H9 (cell line): ENCODE measurements at regions not wholly inside any gene's neighbourhood (a gene's known extent, or its start where the extent isn't known, plus 50 kb on each side); places are given as distances from the start of the nearest gene placed in this dataset.

ENCODE experiments used
- DNase-seq: peaks from one replicate; pipeline ENCODE4 v3.0.0-alpha.2; 2017
- H2AFZ ChIP-seq: one replicate; pipeline ENCODE4 v1.6.1; 2013; ENCODE audit warnings: mild to moderate bottlenecking, low read length, control low read depth, moderate library complexity
- H2AK5ac ChIP-seq: 2 replicates; pipeline ENCODE4 v1.6.1; 2013; ENCODE audit warnings: low read length, control low read depth, mixed read lengths; ENCODE audit not compliant: insufficient read length
- H2BK120ac ChIP-seq: one replicate; pipeline ENCODE4 v1.6.1; 2013; ENCODE audit warnings: low read depth, mild to moderate bottlenecking, low read length, control low read depth, inconsistent platforms; ENCODE audit not compliant: poor library complexity, severe bottlenecking
- H2BK12ac ChIP-seq: 2 replicates; pipeline ENCODE4 v1.6.1; 2013; ENCODE audit warnings: low read length, control low read depth, mixed read lengths, low read depth; ENCODE audit not compliant: insufficient read length
- H2BK15ac ChIP-seq: 2 replicates; pipeline ENCODE4 v1.6.1; 2013; ENCODE audit warnings: low read depth, low read length, control low read depth
- H2BK20ac ChIP-seq: one replicate; pipeline ENCODE4 v1.6.1; 2013; ENCODE audit warnings: low read depth, mild to moderate bottlenecking, low read length, control low read depth, inconsistent platforms; ENCODE audit not compliant: poor library complexity, severe bottlenecking
- H2BK5ac ChIP-seq: 2 replicates; pipeline ENCODE4 v1.6.1; 2013; ENCODE audit warnings: low read length, control low read depth, mixed read lengths; ENCODE audit not compliant: insufficient read length
- H3K14ac ChIP-seq: 2 replicates; pipeline ENCODE4 v1.6.1; 2013; ENCODE audit warnings: low read length, control low read depth; ENCODE audit not compliant: insufficient read depth
- H3K18ac ChIP-seq: 2 replicates; pipeline ENCODE4 v1.6.1; 2013; ENCODE audit warnings: low read depth, mild to moderate bottlenecking, mixed read lengths, low read length, control low read depth; ENCODE audit not compliant: insufficient read length
- H3K23ac ChIP-seq: 2 replicates; pipeline ENCODE4 v1.6.1; 2013; ENCODE audit warnings: low read length, control low read depth, mixed read lengths, low read depth; ENCODE audit not compliant: insufficient read length
- H3K23me2 ChIP-seq: 2 replicates; pipeline ENCODE4 v1.6.1; 2013; ENCODE audit warnings: low read depth, mild to moderate bottlenecking, mixed read lengths, low read length, control low read depth; ENCODE audit not compliant: insufficient read length, poor library complexity, severe bottlenecking
- H3K27ac ChIP-seq: 2 replicates; pipeline ENCODE4 v1.5.1; 2013; ENCODE audit warnings: low read length, control low read depth, mixed read lengths, low read depth; ENCODE audit not compliant: insufficient read length
- H3K27me3 ChIP-seq: 2 replicates; pipeline ENCODE4 v1.6.1; 2013; ENCODE audit warnings: low read length, control low read depth, inconsistent platforms; ENCODE audit not compliant: insufficient read depth
- H3K4ac ChIP-seq: 2 replicates; pipeline ENCODE4 v1.6.1; 2013; ENCODE audit warnings: low read depth, mild to moderate bottlenecking, control low read depth, inconsistent platforms, low read length, moderate library complexity
- H3K4me1 ChIP-seq: 2 replicates; pipeline ENCODE4 v1.6.1; 2013; ENCODE audit warnings: low read length, control low read depth, inconsistent platforms; ENCODE audit not compliant: insufficient read depth
- H3K4me2 ChIP-seq: 2 replicates; pipeline ENCODE4 v1.6.1; 2013; ENCODE audit warnings: low read length, control low read depth, mixed read lengths; ENCODE audit not compliant: insufficient read length, insufficient read depth
- H3K56ac ChIP-seq: 2 replicates; pipeline ENCODE4 v1.6.1; 2013; ENCODE audit warnings: low read depth, mild to moderate bottlenecking, mixed read lengths, low read length, control low read depth; ENCODE audit not compliant: insufficient read length
- H3K79me1 ChIP-seq: 2 replicates; pipeline ENCODE4 v1.6.1; 2013; ENCODE audit warnings: low read depth, mild to moderate bottlenecking, moderate library complexity, low read length, control low read depth, inconsistent platforms; ENCODE audit not compliant: insufficient read depth, poor library complexity, severe bottlenecking
- H3K79me2 ChIP-seq: 2 replicates; pipeline ENCODE4 v1.6.1; 2013; ENCODE audit warnings: low read length, control low read depth, inconsistent platforms; ENCODE audit not compliant: insufficient read depth
- H3K9ac ChIP-seq: 2 replicates; pipeline ENCODE4 v1.6.1; 2013; ENCODE audit warnings: low read length, control low read depth, mixed read lengths; ENCODE audit not compliant: insufficient read length; ENCODE audit errors: extremely low read depth
- H3K9me3 ChIP-seq: one replicate; pipeline ENCODE4 v1.6.1; 2013; ENCODE audit warnings: low read depth, low read length, inconsistent platforms; ENCODE audit not compliant: control insufficient read depth
- H3T11ph ChIP-seq: one replicate; pipeline ENCODE4 v1.6.1; 2013; ENCODE audit warnings: mild to moderate bottlenecking, low read length, control low read depth, inconsistent platforms
- H4K20me1 ChIP-seq: one replicate; pipeline ENCODE4 v1.6.1; 2013; ENCODE audit not compliant: control insufficient read depth, insufficient read length, insufficient read depth
- H4K5ac ChIP-seq: 2 replicates; pipeline ENCODE4 v1.6.1; 2013; ENCODE audit warnings: low read depth, mild to moderate bottlenecking, mixed read lengths, low read length, control low read depth; ENCODE audit not compliant: insufficient read length
- H4K8ac ChIP-seq: replicated peaks from 2 replicates; pipeline ENCODE4 v1.6.1; 2013; ENCODE audit warnings: low read length, control low read depth, mixed read lengths, low read depth; ENCODE audit not compliant: insufficient read length
- H4K91ac ChIP-seq: 2 replicates; pipeline ENCODE4 v1.6.1; 2013; ENCODE audit warnings: low read depth, mild to moderate bottlenecking, moderate library complexity, mixed read lengths, low read length, control low read depth; ENCODE audit not compliant: insufficient read length
- H3K27ac Mint-ChIP-seq, 3 experiments: 2 replicates in 2 of 3; 3 replicates in 1 of 3; pipeline ENCODE4 v1.8.0; 2020 to 2021; ENCODE audit warnings: mixed read lengths in 3 of 3, mild to moderate bottlenecking in 1 of 3, moderate library complexity in 1 of 3
- H3K27me3 Mint-ChIP-seq: 2 replicates; pipeline ENCODE4 v1.8.0; 2021; ENCODE audit warnings: low read depth, mild to moderate bottlenecking, moderate library complexity, mixed read lengths
- H3K36me3 Mint-ChIP-seq, 3 experiments: 2 replicates in 2 of 3; 3 replicates in 1 of 3; pipeline ENCODE4 v1.8.0; 2020 to 2021; ENCODE audit warnings: low read depth in 3 of 3, mixed read lengths in 3 of 3; ENCODE audit not compliant: insufficient read depth in 1 of 3
- H3K4me1 Mint-ChIP-seq, 2 experiments: 2 replicates each; pipeline ENCODE4 v1.8.0; 2020; ENCODE audit warnings: mixed read lengths in 2 of 2
- H3K4me3 Mint-ChIP-seq, 2 experiments: 2 replicates in 1 of 2; 3 replicates in 1 of 2; pipeline ENCODE4 v1.8.0; 2020 to 2021; ENCODE audit warnings: mild to moderate bottlenecking in 2 of 2, mixed read lengths in 2 of 2, moderate library complexity in 1 of 2
- H3K9me3 Mint-ChIP-seq, 2 experiments: 2 replicates in 1 of 2; 3 replicates in 1 of 2; pipeline ENCODE4 v1.8.0; 2020; ENCODE audit warnings: mild to moderate bottlenecking in 2 of 2, mixed read lengths in 2 of 2, moderate library complexity in 1 of 2
- CTCF ChIP-seq: fragments of 200-600 bp; sonication (generic); conservative IDR thresholded peaks from 3 replicates; pipeline ENCODE4 v1.8.0; 2021; ENCODE audit warnings: antibody characterized with exemption, mild to moderate bottlenecking
- WGBS: extraction: QIAGEN DNeasy Blood & Tissue Kit; methylation state at CpG from one replicate; pipeline ENCODE4 v1.1.7; 2013; ENCODE audit warnings: missing lambda C conversion rate, low lambda C conversion rate, mixed read lengths; ENCODE audit not compliant: insufficient read length; ENCODE audit errors: extremely low coverage; 5-methylcytosine and 5-hydroxymethylcytosine counted together

- Histone ChIP-seq H2BK15ac (no peak overlapping the region), H3K23me2 (no peaks in the 10 kb centered on the region), H3K4ac (no peak overlapping the region), H3K4me2 (no peak overlapping the region), H3K56ac (no peak overlapping the region), H3K9ac (no peak overlapping the region), H2BK120ac (no peak overlapping the region), H4K20me1 (no peaks in the 10 kb centered on the region), H4K91ac (no peak overlapping the region), H3K27me3 (no peaks in the 10 kb centered on the region), H2AK5ac (no peak overlapping the region), H3K79me1 (no peaks in the 10 kb centered on the region), H4K8ac (no peak overlapping the region), H2AFZ (no peak overlapping the region), H3K18ac (no peak overlapping the region), H3T11ph (no peak overlapping the region), H2BK20ac (no peak overlapping the region), H3K9me3 (no peaks in the 10 kb centered on the region), H3K23ac (no peak overlapping the region), H2BK5ac (no peak overlapping the region), H3K14ac (no peak overlapping the region), H4K5ac (no peak overlapping the region), H2BK12ac (no peak overlapping the region), H3K79me2 (no peaks in the 10 kb centered on the region), H3K4me1 (peaks cover 3% of the 10 kb centered on the region; the same call in 1 of the 2 replicates), H3K27ac (no peak overlapping the region)
- H3K4me3 Mint-ChIP-seq = no peak overlapping the region
- H3K27me3 Mint-ChIP-seq = no peaks in the 10 kb centered on the region
- DNase-seq = no peak
- WGBS = no CpG with 5 or more reads among the region's 4 CpGs
- no peak overlapping the region; a peak in 2 of 7 replicates for H3K27ac Mint-ChIP-seq
- peaks cover 56 to 58% of the 10 kb centered on the region in 2 experiments for H3K4me1 Mint-ChIP-seq
- no peaks in the 10 kb centered on the region for H3K9me3 Mint-ChIP-seq
- TF ChIP-seq CTCF = no peak
- H3K36me3 Mint-ChIP-seq = no peaks in the 10 kb centered on the region
Observed at GRCh38 chr4:180539284-180539683, 1703.9 kb upstream of the TENM3 start.
